ENCODE measurements at regions not wholly inside any gene's neighbourhood (a gene's known extent, or its start where the extent isn't known, plus 50 kb on each side); places are given as distances from the start of the nearest gene placed in this dataset.
"Not testable (repeated sequence)": the region's sequence is repeated elsewhere in the genome, so short reads cannot be mapped to it uniquely, and the experiment has no call there.

DNA sequence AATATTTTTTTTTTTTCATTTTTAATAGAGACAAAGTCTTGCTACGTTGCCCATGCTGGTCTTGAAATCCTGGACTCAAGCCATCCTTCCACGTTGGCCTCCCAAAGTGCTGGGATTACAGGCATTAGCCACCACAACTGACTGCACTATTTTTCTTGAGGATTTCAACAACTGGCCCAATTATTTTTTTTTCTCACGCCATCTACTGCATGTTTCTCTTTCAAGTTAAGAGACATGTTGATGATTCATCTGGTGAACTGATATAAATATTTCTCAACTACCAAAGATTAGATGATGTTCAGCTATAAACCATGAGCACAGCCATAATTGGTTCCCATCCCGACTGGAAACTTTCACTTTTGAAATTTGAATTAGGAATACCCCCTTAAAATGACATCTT is 688.4 kb upstream of the SYT4 start:
- DNase-seq (ENCODE audit: low read depth): no peak

DNA sequence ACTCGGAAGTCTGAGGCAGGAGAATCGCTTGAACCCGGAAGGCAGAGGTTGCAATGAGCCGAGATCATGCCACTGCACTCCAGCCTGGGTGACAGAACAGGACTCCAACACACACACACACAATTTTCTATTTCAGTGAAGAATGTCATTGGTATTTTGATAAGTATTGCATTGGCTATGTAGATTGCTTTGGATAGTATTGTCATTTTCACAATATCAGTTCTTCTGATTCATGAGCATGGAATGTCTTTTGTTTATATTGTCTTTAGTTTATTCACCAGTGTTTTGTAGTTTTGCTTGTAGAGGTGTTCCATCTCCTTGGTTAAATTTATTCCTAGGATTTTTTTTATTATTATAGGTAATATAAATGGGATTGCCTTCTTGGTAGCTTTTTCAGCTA is 693.4 kb upstream of the SYT4 start:
- peak; percentile 74 for DNase-seq (ENCODE audit: low read depth)

DNA sequence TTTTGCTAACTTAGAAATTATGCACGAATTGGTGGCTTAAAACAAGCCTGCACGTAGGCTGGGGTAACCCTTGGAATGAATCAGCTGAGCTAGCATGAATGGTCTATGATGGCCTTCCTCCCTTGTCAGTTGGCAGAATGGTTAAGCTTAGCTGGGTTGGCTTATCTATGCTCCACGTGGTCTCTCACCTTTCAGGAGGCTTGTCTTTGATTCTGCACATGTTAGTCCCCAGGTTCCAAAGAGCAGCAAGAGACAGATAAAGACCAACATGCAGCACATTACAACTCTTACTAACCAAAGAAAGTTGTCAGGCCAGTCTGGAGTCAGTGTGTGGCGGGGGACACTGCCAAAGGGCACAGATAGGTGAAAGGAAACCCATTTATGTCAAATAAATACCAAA is 700.9 kb upstream of the SYT4 start:
- no peak for DNase-seq (ENCODE audit: low read depth)

DNA sequence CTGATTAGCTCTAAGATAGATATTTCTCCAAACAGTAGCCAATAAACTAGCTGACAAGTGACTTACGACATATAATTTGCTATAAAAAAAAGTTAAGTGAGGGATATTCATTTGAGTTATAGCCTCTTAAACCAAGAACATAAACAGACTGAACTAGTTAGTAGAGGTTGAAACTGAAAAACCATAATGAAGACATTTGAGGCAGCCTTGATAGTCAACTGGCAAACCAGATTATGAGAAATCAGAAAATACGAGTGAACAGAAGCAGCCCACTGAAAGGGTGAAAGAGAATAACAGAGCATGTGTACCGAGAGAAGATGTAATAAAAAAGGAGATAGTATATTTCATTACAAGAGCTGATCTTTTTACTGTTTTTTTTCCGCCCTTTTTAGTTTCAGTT is 698.1 kb upstream of the SETBP1 start:
- no peak for DNase-seq (ENCODE audit: low read depth)

DNA sequence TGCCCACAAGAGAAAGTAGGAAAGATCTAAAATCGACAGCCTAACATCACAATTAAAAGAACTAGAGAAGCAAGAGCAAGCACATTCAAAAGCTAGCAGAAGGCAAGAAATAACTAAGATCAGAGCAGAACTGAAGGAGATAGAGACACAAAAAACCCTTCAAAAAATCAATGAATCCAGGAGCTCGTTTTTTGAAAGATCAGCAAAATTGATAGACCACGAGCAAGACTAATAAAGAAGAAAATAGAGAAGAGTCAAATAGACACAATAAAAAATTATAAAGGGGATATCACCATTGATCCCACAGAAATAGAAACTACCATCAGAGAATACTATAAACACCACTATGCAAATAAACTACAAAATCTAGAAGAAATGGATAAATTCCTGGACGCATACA is 693.6 kb upstream of the SETBP1 start:
- DNase-seq (ENCODE audit: low read depth): not testable (repeated sequence)

DNA sequence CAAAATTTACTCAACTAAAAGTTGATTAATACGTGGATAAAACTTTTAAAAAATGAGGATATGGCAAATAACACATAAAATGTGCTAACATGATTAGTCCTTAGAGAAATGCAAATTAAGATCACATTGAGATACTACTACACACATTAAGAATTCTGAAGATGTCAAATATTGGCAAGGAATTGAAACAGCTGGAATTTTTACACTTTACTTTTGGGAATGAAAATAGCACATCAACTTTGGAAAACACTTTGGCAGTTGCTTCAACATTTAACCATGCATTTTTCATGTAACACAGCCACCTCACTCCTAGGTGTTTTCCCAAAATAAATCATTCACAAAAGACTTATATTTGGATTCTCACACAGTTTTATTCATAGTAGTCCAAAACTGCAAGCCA is 687.9 kb upstream of the SETBP1 start:
- DNase-seq (ENCODE audit: low read depth): no peak

DNA sequence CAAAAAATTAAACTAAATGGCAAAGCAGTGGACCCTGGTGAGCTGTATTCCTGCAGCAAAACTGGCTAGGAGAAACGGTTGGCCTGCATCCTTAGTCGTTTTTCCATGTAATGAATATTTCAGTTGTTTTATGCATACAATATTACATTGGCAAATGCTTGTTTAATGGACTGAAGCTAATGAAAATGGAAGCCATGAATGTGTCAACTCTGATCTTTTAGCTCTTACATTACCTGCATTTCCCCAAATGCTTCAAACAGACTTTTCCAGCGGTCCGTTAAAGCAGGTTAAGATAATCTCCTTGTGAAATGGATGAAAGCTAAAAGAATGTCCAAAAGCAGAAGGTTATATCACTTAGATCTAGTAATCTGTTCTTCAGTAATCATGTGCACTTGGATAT is 686.3 kb upstream of the SETBP1 start:
- no peak for DNase-seq (ENCODE audit: low read depth)

DNA sequence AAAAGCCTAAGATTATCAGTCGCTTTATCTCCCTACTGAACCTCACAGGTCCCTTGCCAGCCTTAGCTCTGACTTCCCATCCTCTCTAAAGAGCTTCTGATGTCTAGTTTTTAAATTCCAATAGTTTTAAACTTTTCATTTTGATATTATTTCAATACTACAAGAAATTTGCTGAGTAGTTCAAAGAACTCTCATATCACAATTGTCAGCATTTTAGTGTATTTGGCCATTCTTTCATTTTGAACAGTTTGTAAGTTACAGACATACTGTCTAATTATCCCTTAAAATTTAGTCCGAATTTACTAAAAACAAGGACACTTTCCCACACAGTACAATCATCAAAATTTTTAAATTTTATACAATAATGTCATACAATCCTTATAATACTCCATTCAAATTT is 666.8 kb upstream of the SETBP1 start:
- DNase-seq (ENCODE audit: low read depth): no peak

DNA sequence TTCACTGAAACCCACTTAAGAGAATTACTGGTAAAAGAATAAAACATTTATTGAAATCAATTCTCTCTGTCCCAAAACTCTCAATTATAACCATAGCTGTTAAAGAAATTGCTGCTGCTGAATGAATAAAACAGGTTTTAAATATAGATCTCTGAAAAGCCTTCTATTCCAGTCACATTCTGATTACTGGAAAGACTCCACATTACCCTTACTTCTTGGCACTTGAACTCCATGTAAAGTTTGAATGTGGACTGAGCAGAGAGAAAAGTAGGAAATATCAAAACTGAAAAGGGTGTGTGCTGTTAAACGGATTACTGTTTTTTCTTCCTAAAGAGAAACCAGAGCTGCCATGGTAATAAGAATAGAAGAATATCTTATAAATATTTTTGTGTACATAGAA is 655.3 kb upstream of the SETBP1 start:
- no peak for DNase-seq (ENCODE audit: low read depth)

DNA sequence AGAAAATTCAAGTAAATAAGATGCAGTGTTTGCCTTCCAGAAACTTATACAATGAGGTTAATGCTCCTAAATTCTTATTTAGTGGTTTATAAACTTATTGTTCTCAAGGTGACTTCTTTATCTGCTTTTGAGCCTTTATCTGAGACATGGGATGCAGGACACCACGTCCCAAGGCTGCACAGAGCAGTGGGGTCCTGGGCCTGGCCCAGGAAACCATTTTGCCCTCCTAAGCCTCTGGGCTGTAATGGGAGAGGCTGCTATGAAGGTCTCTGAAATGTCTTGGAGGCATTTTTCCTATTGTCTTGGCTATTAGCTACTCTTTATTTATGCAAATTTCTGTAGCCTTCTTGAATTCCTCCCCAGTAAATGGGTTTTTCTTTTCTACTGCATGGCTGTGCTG is 652.6 kb upstream of the SETBP1 start:
- DNase-seq (ENCODE audit: low read depth): no peak

DNA sequence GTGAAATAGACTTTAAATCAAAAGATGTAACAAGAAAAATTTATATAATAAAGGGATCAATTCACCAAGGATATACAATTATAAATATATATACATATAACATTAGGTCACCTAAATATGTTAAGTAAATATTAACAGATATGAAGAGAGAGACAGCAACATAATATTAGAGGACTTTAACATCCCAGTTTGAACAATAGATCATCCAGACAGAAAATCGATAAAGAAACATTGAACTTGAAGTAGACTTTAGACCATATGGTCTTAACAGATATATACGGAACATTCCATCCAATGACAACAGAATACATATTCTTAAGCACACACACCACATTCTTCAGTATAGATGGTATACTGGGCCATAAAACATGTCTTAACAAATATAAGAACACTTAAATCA is 649.6 kb upstream of the SETBP1 start:
- no peak for DNase-seq (ENCODE audit: low read depth)

DNA sequence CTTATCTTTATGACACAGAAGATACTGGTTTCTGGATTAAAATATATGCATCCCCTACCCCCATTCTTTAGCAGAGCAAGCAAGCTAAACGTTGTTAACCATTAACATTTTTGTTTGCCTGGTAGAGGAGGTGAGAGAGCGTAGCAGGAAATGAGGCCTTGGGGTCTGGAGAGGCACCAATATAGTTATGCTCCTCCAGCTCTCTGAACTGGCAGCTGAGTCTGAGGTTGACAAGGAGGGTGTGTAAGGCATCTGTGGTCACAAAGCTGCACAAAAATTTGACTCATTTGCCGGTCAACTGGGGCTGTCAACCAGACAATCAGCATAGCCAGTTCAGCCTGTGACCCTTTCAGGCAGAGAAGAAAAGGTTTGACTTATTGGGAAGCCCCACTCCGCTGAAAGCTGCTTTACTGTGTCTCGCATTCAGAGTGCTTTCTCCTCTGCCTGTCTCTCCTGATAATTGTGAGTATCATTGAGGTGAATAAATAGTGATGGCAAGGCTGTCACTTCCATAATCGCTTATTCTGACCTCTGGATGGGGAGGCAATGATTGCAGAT is 647.5 kb upstream of the SETBP1 start:
- peak; percentile 94 for DNase-seq (ENCODE audit: low read depth)

DNA sequence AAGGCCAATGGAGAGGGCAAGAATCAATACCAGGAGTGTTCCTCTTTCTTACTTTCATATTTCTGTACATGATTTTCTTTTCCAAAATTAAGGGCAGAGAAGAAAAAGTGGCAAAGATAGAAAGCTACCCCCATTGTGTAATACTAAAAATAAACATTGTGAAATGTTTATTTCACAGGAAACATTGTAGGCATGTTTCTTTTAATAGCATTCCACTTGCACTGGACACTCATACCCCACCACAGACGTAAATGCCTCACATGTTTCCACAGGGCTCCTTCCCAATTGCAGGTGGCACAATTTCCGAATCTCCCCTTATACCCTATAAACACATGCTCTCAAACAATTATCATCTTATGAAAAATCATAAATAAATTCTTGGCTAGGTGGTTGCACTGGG is 645.1 kb upstream of the SETBP1 start:
- peak; percentile 49 for DNase-seq (ENCODE audit: low read depth)

DNA sequence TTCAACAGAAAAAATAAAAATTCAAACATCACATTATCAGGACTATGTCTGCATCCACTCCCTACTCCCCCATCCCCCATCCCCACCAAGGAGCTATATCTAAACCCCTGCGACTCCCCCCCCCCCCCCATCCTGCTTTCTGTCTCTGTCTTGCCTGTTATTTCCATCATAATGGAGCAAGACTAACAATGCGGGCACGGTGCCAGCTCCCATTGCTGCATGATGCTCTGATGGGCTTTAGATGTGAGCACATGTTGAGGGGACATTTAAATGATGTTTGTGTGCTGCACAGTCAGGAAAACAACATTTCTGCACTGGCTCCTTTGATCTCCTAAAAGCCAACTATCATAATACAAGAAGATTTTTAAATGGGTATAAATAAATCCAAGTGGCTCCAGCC is 644.2 kb upstream of the SETBP1 start:
- DNase-seq (ENCODE audit: low read depth): no peak

DNA sequence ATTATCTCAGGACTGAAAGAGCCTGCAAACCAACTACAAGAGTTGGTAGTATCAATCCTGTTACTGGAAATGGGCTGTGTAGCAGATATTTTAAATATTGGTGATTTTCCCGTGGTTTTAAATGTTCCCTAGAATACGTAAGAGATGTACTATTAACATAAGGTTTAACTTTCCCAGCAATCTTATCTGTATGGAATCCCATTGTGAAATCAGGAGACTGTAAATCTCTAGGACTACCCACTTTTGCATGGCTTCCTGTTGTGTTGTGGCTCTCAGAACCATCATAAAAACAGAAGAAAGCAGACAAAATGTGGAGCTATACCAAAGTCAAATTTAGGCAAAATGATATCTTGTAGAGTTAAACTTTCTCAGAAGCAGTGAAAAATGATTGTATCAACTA is 641.5 kb upstream of the SETBP1 start:
- no peak for DNase-seq (ENCODE audit: low read depth)

DNA sequence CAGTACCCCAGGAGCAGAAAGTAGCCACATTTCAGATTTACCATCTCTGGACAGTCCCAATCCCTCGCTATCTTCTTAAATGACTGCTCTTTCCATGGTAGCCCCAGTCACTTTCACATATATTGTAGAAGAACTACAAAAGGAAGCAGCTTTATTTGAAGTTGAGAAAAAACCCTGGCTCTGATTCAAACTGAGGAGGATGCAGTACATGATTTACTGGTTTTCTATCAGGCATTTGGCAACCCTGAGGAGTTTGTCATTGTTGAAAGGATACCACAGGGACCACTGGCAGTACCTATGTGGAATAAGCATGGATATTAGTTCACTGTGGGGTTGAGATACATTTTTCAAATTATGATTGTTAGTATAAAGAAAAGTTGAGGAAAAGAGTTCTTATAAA is 640.9 kb upstream of the SETBP1 start:
- peak; percentile 37 for DNase-seq (ENCODE audit: low read depth)

DNA sequence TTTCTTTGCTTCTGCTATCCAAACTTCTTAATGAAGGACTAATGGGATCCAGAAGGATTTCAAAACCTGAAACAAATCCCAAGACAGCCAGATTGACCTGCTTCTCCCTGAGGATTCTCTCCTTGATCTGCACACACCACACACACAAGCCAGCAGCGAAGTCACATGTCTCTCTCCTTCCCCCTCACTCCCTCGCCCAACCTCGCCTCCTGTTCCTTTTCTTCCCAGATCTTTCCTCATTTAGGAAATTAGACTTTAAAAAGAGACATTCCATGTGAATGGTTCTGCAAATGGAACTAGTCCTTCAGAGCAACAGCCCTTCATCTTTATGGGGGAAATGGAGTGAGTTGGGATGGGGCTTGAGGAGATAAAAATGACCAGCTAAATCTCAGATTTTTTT is 639.1 kb upstream of the SETBP1 start:
- no peak for DNase-seq (ENCODE audit: low read depth)

DNA sequence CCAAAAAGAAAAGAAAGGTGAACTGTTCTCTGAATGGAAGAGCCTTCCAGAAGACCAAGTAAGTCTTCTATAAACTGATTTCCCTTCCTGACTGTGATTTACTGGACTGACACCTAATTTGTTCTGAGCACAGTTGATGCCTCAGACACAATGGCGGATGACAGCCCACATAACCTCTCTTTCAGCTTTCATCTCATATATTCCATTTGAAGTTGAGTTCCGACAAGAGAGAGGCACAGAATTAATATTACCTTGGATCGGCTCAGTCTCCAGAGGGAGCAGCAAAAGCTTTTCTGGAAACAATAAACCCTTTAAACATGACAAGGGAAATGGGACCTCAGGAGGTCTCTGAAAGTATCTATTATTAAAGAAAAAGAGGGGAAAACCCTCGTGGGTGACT is 638.7 kb upstream of the SETBP1 start:
- no peak for DNase-seq (ENCODE audit: low read depth)

DNA sequence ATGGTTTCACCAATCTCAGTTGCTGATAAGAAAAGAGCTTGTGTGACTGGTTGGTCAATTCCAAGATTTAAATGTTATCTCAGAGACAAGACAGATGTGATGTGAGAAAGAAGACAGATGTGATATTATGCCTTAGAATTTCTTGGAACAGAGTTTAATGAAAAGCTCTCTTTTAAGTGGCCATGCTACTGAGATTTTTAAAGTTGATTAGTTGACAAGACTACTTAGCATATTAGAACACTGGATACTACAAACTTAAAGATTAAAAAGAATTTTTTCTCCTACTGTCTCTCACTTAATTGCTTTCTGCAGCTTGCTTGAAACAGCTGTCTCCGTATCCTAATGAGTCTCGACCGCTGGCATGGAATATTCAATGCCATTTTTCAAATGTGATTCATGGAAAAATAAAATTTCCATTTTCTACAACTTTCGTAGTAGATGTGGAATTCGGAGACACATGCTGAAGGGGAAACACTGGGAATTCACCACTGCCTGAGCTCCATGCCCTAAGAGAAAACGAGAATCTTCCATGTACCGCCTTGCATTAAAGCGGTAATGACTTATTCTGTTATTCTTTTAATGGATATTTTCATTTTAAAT is 634.2 kb upstream of the SETBP1 start:
- no peak for DNase-seq (ENCODE audit: low read depth)

DNA sequence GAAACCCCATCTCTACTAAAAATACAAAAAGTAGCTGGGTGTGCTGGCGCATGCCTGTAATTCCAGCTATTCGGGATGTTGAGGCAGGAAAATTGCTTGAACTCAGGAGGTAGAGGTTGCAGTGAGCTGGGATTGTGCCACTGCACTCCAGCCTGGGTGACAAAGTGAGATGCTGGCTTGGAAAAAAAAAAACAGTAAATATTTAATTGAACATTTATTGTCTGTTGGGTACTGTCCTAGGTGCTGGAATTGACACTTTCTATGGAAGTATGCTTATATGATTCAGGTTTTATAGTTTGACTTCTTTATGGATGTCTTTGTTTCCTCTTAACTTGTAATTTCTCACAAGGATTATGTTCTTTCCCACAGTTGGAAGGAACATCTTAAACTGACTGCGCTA is 633.1 kb upstream of the SETBP1 start:
- no peak for DNase-seq (ENCODE audit: low read depth)

DNA sequence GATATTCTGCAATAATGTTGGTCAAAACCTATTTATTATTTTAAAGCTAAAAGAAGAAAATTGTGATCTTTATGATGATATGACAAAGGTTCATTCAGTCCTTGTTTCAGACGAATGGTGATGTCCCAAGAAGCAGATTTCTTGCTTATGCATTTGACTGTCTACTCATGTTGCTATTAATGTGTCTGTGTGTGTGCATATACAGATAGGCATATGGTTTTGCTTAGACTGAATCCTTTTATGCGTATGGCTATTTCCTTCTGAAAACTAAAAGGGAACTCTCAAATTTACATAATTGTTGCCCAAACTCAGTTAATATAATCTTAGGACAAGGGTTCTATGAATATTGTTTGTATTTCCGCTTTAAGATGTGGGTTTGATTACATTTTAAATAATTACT is 632.3 kb upstream of the SETBP1 start:
- no peak for DNase-seq (ENCODE audit: low read depth)

DNA sequence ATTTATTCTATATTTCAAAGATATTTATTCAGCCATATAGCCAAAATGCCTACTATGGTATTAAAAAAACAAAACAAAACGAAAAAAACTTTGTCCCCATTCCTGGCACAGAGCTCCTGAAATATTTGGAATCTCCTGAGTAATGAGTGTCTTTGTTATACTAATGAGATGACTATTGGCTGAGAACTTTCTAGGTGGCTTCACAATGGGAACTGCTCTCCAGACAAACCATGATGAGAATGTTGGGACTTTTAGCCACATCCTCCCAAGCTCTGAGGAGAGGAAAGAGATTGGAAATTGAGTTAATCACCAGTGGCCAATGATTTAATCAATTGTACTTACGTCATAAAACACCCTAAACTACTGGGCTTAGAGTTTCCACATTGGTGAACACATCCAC is 631.8 kb upstream of the SETBP1 start:
- DNase-seq (ENCODE audit: low read depth): no peak

DNA sequence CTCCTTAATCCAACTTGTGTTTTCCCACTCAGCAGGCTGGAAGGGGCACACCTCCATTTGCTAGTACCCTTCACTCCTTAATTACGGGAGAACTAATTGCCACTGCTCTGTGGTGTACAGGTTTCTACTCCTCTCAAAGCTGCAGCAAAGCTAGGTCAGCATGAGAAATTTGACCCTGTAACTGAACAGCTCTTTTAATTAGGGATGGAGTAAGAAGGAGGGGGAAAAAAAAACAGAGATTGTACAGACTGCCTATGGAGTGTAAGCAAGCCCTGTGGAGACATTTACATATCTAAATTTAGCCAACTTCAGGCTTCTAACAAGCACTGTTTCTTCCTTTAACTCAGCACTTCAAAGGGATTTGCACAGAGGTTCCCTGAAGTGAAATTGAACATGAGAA is 629.7 kb upstream of the SETBP1 start:
- no peak for DNase-seq (ENCODE audit: low read depth)

DNA sequence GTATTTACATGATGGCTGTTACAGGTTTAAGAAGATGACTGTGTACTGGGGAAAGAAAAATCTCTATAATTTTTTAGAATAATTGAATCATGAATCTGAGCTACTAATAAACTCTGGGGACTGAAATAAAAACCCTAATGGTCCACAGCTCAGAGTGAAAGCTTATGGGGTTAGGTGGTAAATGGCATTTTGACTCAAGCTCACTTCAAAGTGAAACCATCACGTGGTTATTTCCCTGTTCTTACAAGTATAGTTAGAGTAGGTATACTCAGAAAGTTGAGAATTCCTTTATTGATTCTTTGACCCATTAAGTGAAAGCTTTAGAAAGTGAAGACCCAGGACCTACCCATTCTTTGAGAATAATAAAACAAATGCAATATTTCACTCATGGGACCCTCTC is 626.2 kb upstream of the SETBP1 start:
- DNase-seq (ENCODE audit: low read depth): no peak

DNA sequence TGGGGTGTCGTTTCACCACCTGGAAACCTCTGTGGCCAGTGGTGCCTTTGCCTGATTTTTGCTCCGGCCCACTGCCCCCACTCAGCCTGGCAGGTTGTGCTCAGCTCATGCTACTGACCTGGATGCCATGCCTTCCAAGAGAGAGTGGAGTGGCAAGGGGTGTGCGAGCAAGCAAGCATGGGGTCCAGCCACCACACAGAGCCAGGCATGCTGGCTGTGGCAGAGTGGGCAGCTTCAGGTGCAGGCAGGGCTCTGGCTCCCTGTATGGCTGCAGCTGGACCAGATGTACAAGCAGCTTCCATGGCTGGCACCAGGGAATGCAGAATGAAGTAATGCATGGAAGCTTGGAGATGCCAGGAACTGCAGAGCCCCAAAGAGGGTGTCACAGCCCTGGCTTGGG is 620.5 kb upstream of the SETBP1 start:
- DNase-seq (ENCODE audit: low read depth): no peak

Data from renal cortical epithelial cell (primary cell).